NCI-H774 (cell line): ENCODE measurements at regions not wholly inside any gene's neighbourhood (a gene's known extent, or its start where the extent isn't known, plus 50 kb on each side); places are given as distances from the start of the nearest gene placed in this dataset.
A peak's percentile ranks its signal among the peaks of the same experiment; 100 is the strongest.
"Not testable (repeated sequence)": the region's sequence is repeated elsewhere in the genome, so short reads cannot be mapped to it uniquely, and the experiment has no call there.

Experiments used
- DNase-seq: peaks from one replicate; lab custom pipeline; 2025; lab: John Stamatoyannopoulos, UW

DNA sequence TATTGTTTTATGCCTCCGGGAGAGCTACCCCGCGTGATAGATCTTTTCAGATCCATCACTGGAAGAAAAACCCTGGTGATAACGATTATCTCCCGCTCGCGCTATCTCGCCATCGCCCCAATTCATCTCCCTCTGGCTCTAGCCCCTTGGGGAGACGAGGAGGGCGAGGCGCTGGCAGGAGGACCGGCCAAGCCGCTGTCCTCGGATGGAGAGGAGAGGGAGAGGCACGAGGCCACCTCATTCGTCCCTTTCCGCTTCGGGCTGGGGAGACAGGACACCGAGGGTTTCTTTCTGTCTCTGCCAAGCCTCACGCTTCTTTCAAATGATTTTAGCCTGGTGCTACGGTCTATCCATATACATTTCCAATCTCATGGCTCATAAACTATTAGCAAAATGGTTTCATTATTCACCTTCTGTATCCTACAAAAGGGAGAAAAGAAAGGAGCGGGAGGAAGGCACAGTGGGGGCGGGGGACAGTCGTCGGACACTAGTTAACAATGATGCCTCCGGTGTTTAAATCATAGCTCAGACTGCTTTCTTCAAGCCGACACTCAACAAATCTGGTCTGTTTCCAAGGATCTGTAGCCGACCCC lies 415.0 kb upstream of the ESRRG start:
- DNase-seq = no peak

DNA sequence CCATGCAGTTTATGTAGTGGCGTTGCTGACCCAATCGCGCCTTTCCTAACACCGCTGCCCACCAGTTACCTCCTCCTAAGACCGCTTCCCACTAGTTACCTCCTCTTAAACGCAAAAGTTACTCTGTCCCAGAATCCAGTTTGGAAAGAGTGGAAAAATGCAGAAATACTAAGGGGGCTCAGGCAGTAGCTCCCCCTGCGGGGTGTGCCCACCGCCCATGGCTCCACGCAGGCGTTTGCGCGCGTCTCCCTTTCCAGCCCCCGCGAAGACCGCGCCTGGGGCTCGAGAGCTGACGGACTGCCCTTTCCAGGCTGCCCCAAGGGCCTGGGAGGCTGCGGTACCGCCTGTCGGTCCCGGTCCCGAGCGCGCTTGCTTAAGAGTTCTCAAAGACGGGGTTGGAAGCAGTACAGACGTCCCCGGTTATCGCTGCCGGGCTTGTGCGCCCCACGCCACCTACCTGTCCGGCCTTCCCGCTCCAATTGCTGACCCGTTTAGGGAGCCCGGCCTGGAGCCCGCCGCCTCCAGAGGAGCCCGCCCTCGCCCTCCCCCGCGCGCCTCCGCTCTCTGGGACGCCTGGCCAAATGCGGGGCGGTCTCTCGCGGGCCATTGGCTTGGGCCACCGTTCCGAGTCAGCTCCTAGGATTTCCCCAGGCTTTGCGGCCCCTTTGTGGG lies 414.1 kb upstream of the ESRRG start:
- DNase-seq = no peak

DNA sequence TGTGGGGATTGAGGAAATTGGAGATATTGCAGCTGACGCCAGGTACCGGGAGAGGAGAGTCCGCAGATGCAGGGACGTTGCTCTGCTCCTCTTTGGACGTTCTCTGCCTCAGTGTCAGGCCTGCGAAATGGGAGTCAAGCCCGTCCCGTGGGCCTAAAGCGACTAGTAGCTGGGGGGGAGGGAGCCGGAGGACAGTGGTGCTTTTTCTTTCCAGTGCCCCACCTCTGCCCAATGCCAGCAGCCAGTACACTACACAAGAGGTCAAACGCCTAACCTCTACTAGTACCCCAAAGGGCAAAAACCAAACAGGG lies 413.6 kb upstream of the ESRRG start:
- DNase-seq = no peak

DNA sequence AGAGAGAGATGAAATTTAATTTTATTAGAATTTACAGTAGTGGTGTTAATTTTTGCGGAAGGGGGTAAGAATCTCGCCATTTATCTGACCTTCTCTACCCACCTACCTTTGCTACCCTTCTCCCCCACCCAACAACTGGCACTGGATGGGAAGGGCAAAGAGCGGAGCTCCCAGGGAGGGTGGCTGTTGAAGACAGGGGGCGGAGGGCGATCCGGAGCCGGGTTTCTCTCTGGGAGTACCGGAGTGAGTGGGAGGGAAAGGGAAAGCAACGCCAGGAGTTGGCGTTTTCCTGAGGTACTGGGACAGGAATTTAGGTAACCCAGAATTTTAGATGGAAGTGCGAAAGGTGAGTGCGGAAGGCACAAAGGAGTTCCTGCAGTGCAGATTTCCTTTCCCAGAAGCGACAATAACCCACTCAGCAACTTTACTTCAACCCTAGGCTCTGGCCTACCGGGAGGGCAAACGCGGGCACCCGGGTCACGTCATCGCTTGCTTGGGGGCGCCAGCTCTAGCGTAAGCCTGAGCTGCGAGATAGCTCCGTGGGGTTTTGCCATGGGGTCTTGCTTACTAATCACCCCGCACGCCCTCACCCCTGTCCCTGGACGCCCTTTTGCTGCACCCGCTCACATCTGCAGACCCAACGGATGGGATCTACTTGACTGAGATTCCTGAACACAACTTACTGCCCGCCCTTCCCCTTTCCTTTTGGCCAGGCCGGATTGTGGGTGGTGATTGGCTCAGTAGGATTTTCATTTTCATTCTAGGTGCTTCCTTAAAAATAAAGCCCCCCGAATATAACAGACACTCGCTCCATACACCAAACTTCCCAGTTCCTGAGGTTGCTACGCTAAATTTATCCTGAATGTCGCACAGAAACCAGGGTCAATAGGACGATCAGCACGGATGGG lies 413.0 kb upstream of the ESRRG start:
- no peak for DNase-seq

DNA sequence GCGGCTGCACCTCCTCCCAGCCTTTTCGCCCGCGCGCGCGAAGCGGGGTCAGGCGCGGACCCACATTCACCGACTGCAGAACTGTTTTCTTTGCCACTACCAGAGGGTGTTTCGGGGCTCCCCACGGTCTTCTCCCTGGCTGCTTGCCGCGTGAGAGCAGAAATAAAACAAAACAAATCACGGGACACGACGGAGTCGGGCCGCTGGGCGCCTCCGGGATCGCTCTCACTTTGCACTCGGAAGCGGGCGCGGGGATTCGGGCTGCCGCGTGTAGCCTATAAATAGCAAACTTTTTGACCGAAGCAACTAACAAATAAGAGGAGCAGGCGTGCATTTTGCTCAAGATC lies 412.3 kb upstream of the ESRRG start:
- DNase-seq = peak; percentile 56

DNA sequence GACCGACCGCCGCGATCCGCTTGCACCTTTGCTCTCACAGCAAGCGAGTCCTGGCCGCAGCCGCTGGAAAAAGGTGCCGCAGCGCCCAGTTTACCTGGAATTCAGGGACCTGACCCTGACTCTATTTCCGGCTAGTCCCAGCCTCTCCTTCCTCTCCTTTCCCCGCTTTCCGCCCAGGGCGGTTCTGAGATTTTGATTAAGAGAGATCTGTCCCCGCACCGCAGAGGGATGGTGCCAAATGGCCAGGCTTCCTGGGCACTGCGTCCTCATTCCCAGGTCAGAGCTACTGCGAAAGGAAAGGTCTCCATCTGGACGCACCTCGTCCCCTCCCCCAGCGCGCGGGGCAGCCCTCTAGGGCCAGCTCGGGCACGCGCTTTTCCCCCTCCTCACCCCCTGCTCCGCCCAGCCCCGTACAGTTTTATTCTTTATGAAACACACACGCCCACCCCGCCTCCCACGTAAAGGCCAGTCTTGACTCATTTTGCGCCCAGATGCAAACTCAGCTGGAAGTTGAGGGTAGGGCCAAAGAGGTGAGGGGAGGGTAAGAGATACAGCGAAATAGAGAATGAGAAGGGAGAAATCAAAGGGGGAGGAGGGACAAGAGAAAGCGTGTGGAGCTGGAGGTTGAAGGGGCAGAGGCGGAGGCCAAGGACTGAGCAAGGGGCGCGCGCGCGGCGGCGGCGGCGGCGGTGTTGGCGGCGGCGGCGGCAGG lies 411.8 kb upstream of the ESRRG start:
- DNase-seq = peak; percentile 80

DNA sequence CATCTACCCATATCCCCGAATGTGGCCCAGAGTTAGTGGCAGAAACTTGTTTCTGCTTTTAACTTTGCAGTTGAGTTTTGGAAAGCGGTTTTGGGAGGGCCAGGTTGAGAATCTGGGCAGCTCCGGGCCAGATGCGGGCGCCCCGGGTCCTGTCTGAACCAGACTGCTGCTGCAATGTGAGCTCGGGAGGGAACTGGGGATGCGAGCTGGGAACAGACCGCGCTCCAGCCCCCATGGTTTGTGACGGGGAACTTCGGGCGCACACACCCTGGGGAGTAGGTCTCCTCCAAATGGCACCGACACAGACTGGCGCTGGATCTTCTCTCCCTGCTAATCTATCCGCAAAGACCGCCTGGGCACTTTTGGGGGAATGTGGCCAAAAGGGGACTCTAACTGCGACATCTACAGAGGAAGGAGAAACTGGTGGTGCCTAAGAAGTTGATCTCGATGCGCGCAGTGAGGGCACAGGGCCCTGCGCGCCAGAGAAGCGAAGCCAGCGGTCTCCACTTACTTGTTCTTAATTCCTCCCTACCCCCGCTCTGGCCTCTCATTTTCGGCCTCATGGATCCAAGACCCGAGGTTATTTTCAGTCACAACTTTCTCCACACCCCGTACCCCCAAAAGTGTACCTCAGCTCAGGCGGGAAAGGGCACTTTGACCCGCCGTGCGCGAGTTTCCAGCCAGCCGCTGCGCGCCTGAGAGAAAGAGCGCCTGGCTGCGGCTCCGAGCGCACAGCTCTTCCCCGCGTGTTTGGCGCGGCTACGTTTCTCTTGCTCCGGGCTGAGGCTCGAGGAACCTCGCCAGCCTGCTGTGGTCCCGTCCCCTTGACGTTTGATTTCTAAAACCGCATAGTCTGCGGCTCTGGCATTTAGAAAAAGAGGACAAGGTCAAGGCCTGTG lies 411.0 kb upstream of the ESRRG start:
- DNase-seq = no peak

DNA sequence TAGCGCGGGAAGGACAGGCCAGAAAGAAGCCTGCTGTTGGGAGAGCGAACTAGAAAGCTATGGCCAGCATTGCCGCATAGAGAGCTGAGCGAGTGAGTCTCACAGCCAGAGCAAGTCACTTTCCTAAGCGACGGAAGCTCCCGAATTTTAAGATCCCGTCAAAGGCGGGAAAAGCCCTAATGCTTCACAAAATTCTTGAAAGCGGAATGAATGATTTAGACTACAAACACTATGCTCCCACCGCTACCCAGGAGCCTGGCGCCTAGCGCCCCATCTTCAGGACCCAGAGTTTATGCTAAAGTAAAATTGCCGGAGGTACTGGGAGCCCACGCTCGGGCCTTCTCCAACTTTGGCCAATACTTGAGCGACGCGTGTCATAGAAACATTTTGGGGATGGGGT lies 409.9 kb upstream of the ESRRG start:
- no peak for DNase-seq

DNA sequence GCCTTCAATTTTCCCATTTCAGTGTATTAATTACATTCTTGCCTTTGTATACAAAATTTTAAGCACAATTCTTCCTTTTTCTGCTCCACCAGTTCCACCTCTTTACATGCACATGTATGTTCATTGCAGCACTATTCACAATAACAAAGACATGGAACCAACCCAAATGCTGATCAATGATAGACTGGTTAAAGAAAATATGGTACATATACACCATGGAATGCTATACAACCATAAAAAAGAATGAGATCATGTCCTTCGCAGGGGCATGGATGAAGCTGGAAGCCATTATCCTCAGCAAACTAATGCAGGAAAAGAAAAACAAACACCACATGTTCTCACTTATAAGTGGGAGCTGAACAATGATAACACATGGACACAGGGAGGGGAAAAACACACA lies 400.1 kb upstream of the ESRRG start:
- not testable (repeated sequence) for DNase-seq

DNA sequence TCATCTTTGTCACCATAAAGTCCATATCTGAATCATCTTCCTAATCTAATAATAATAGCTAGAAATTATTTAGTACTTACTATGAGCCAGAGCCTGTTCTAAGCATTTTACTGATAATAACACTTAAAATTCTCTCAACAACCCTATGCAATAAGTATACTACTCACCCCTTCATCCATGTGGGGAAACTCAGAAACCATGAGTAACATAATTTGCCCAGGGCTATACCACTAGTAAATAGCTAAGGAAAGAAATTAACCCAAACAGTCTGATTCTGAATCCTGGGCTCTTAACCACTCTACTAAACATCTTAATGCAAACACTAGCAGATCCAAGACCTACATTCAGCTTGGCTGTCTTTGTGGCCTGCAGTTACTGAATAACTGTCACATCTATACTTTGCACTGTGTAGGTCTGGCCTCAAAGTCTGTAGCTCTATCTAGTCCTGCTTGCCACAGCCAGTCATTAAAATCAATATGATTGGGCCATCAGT lies 394.8 kb upstream of the ESRRG start:
- no peak for DNase-seq

DNA sequence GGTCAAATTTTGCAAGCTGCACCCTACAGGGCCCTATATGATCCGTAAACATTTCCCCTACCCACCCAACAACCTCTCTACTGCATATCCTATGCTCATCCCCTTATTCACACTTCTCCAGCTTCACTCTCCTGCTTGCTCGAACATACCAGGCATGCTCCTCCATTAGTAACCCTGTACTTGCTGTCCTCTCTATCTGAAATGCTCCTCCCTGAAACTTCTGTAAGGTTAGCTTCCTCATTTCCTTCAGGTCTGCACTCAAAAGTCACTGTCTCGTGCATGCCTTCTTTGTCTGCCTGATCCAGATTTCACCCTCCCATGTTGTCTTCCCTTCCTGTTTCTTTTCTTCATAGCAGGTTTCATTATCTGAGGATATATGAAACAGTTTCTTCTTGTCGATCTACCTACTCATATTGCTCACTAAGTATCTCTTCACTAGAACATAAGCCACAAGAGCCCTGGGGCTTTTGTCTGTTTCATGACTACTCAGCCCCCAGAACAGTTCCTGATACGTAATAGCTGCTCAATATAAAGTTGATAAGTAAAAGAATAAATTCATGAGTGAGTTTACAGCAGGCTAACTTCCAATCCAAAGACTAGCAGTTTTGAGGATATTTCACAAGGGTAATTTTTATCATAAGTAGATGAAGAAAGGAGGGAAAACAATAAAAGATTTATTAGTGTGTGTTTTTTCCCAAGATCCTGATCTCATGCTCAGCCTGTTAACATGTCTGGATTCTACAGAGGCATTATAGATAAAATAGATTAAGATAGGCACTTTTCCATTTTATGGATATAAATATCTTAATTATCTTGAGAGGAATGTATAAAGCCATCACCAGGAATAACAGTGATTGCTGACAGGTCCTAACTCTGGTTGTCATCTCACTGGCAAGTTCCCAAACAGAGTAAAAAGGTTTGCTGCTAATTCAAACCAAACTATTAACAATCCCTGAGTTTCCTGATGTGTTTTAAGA lies 392.5 kb upstream of the ESRRG start:
- DNase-seq = no peak

DNA sequence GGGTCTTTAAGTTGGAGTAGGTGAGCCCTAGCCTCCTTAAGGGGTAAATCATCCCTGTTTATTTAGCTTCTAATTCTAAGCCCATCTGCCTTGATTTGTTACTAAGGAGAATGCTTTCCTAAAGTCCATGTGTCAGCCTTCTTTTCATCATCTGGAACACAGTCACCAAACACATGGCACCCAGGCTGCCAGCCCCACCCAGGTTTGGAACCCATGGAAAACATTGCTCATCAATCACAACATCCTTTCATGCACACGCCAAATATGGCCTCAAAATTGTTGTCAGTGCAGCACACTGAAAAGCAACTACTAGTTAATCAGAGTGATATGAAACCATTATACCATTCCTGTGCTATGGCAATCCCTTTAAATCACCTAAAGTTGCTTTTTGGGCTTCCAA lies 386.7 kb upstream of the ESRRG start:
- no peak for DNase-seq

DNA sequence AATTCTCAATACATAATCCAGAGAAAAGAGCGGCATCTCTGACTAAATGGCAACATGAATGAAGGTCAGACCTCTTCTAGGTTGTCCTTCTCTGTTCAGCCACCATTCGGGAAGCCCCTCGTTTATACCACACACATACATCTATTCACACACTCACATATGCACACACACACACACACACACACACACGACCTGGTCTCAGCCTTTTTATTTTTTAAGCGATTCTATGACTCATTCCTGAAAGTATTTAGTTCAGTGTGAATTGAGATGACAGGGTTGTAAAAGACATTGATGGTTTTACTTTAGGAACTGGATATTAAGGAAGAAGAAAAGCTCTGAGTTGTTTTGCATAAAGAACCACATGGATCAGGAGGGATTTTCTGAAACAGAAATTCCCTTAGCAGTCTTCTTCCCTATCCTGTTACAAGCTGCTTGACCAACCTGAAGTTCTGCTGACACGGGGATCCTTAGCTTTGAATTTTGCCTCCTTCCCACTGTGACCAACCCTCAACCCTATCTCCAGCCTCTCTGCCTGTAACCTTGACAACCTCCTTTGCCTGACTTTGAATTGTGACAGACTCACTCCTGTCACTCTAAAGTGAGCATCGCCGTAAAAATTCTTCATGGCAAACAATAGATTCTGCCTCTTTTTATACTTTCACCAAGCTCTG lies 383.1 kb upstream of the ESRRG start:
- DNase-seq = no peak

DNA sequence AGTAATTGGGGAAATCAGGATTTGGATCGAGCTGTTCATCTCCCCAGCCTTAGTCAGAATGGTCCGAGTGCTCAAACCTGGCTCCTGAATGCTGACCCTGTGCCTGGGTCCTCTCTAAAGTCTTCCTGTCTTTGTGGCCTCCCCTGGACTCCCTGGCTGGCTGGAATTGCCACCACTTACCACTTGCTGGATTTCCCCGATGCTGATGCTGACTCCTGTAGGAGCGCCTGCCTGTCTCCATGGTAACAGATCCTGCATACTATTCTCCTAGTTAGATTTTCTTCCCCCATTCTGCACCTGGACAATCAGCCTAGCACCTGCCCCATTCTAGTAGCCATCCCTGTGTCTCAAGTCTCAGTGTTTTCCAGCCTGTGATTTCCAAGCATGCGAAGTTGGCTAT lies 382.2 kb upstream of the ESRRG start:
- DNase-seq = no peak

DNA sequence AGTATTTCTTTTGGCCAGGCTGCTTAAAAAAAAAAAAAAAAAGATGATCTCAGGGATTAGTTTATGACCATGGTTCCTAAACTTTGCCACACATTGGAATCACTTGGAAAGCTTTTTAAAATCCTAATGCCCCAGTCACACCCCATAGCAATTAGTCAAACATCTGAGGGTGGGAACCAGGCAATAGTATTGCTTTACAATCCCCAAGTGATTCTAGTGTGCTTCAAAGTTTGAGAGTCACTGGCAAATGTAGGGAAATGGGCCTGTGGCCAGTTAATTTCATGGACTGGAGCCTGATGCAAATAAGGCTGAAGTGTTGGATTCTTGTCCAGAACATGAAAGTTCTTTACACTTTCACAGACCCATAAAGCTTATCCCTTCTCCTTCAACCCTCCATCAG lies 374.6 kb upstream of the ESRRG start:
- DNase-seq = no peak

DNA sequence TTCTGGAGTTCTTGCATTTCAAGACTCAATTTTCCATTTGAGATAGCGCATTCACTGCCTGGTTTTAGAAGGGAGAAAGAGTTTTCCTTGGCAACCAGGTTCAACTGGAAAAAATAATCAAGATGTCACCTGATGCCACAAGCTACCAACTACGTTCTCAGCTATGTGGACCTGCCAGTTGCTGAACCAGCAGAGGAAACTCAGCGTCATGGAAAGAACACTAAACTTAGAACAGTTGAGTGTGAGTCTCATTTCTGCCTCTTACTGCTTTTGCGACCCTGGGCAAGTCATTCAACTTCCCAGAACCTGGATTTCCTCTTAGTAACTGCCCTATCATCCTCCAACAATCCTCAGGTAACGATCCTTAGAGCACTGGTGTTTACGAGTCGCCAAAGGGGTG lies 373.0 kb upstream of the ESRRG start:
- DNase-seq = no peak

DNA sequence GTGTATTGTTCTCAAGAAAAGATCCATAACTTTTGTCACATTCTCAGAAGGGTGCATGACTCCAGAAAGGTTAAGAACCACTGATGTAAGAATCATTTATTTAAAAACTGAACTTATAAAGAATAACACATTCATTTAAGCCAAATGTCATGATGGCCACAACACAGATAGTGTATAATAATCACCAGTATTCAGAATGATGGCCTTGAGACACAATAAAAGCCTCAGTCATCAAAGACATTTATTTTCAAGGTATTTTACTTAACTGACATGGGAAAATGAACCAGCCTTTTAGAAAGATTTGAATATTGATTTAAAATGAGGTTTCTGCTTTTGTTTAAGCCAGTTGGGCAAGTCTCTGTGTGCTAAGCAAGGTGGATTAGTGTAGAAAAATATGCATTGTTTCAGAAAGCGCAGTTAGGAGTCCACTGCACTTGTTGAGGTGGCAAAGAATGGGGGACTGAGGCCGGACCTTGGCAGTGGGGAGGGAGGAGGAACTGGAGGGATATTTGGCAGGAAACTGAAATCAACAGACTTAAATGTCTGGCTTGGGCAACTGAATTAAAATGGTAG lies 371.9 kb upstream of the ESRRG start:
- no peak for DNase-seq

DNA sequence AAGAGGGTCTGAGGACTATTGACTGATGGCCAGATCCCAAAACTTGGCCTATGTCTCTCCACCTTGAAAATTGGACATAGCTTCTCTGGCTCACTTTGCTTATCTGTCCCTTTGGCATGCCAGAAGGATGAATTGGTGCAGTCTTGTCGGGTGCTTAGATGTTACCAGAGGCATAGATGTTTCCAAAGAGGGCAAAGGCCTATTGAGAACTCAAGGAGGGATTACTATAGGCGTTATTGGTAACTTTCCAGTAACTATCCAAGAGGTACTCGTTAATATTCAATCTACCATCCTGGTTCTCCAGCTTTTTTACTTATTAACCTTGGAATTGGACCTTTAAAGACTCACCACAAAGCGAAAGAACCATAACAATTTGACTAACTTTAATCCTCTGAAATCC lies 368.3 kb upstream of the ESRRG start:
- no peak for DNase-seq
